ENCODE measurements at regions not wholly inside any gene's neighbourhood (a gene's known extent, or its start where the extent isn't known, plus 50 kb on each side); places are given as distances from the start of the nearest gene placed in this dataset.

DNA sequence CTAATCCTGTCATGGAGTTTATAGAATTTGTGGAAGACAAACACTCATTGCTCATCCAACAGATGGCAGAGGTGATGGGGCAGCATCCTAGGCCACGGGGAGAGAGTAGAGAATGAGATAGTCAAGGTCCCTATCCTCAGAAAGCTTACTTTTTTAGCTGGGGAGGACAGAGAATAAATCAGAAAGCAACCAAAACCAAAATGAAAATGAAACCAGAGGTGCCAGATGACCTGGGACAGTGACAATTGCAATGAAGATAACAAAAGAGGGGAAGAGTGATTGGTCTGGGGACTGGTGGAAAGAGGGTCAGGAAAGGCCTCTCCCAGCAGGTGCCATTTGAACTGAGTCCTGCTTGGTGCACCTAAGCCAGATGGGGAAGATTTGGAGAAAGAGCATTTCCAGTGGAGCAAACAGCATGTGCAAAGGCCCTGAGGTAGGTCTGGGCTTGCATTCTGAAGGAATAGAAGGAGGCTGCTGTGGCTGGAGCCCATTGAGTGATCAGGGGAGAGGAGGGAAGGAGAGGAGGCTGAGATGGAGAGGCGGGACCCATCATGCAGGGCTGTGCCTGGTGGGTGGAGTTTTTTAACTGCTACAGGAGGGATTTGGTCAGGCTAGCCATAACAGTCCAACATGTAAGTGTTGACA, 164.1 kb downstream of the RPS24 start:
- Histone ChIP-seq H2AFZ (ENCODE audit: low read depth, low read length, poor library complexity, severe bottlenecking) (no peak overlapping the region), H3K9me2 (ENCODE audit: insufficient read depth) (no peaks in the 10 kb centered on the region), H4K20me1 (ENCODE audit: insufficient read depth) (no peaks in the 10 kb centered on the region), H3K9me3 (ENCODE audit: control insufficient read depth in 1 of 2, insufficient read depth in 1 of 2, low read depth in 1 of 2, low read length in 2 of 2) (0 out of 4 replicates have a peak, but pooled peaks cover 0 to 7% of the 10 kb centered on the region in 2 experiments), H3K9ac (ENCODE audit: low read length) (no peak overlapping the region), H3K4me1 (ENCODE audit: control insufficient read depth in 1 of 2, insufficient read depth in 2 of 2, low read length in 2 of 2) (peaks cover 0 to 9% of the 10 kb centered on the region in 2 experiments; a peak in 1 of 4 replicates), H3K27ac (ENCODE audit: low read depth, low read length) (no peak overlapping the region), H3K4me2 (ENCODE audit: low read length) (no peak overlapping the region), H3K79me2 (ENCODE audit: insufficient read depth, low read length) (no peaks in the 10 kb centered on the region), H3K27me3 (ENCODE audit: insufficient read depth, low read length) (peaks cover 29% of the 10 kb centered on the region), H3K36me3 (ENCODE audit: control insufficient read depth in 1 of 2, insufficient read depth in 2 of 2, low read length in 2 of 2) (no peaks in the 10 kb centered on the region), H3K4me3 (replicated peaks in 1 of 2; ENCODE audit: low read depth in 1 of 2, low read length in 2 of 2) (no peak overlapping the region)
- DNase-seq (ENCODE audit: low read depth, low spot score) (no peak), ATAC-seq (no peak)
- BruUV-seq (replicated peaks): no TSS peak
- RAD21 ChIA-PET (ENCODE audit: low non-redundant PET in 1 of 2, low total read pairs in 2 of 2, uncharacterized antibody in 2 of 2, unreplicated experiment in 2 of 2): no interaction called here
- no peak for TF ChIP-seq SIN3A (IDR thresholded peaks at IDR 0.05; ENCODE audit: low read depth)
- intact Hi-C loops (cut with micrococcal nuclease): no loop called here
- CTCF ChIA-PET: no interaction called here
- POLR2A ChIA-PET: no interaction called here

DNA sequence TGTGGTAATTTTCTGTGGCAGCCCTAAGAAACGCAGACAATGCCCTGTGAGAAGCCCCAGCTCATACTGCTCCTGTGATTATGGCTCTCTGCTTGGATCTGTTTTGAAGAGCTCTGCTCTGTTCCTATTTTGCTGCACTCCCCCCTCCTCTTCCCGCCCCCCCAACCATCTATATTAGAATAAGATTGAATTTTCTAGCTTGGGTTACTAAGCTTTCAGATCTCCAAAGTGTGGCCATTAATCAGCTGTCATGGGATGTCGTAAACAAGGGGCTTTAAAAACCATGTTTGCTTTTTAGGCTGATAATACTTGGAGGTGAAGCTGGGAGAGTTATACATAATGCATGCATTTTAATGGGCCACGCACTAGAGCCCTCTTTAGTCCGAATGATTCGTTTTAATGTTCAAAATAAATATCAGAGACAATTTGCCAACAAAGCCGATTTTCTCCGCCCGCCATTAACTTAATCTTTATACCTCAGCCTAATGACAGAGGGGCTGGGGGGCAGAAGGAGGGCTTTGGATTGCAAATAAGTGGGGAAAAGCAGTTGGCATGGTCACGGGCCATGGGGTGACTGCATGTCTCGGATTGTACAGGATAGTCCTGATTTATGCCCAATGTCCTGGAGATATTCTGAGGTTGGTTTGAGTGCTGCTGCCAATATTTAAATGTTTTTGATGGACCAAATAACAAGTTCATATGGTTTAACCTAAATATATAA, 165.5 kb downstream of the RPS24 start:
- Histone ChIP-seq H2AFZ (ENCODE audit: low read depth, low read length, poor library complexity, severe bottlenecking) (no peak overlapping the region), H3K27me3 (ENCODE audit: insufficient read depth, low read length) (peaks cover 29% of the 10 kb centered on the region), H3K4me1 (ENCODE audit: control insufficient read depth in 1 of 2, insufficient read depth in 2 of 2, low read length in 2 of 2) (peaks cover 0 to 6% of the 10 kb centered on the region in 2 experiments; a peak in 1 of 4 replicates), H3K4me3 (replicated peaks in 1 of 2; ENCODE audit: low read depth in 1 of 2, low read length in 2 of 2) (no peak overlapping the region), H3K79me2 (ENCODE audit: insufficient read depth, low read length) (no peaks in the 10 kb centered on the region), H3K27ac (ENCODE audit: low read depth, low read length) (no peak overlapping the region), H3K36me3 (ENCODE audit: control insufficient read depth in 1 of 2, insufficient read depth in 2 of 2, low read length in 2 of 2) (no peaks in the 10 kb centered on the region), H3K9me3 (ENCODE audit: control insufficient read depth in 1 of 2, insufficient read depth in 1 of 2, low read depth in 1 of 2, low read length in 2 of 2) (no peaks in the 10 kb centered on the region), H3K9me2 (ENCODE audit: insufficient read depth) (no peaks in the 10 kb centered on the region), H4K20me1 (ENCODE audit: insufficient read depth) (no peaks in the 10 kb centered on the region), H3K4me2 (ENCODE audit: low read length) (no peak overlapping the region), H3K9ac (ENCODE audit: low read length) (no peak overlapping the region)
- POLR2A ChIA-PET: no interaction called here
- no peak for ATAC-seq
- no peak for DNase-seq (ENCODE audit: low read depth, low spot score)
- CTCF ChIA-PET: no interaction called here
- BruUV-seq (replicated peaks): no TSS peak
- intact Hi-C loops (cut with micrococcal nuclease): no loop called here
- RAD21 ChIA-PET (ENCODE audit: low non-redundant PET in 1 of 2, low total read pairs in 2 of 2, uncharacterized antibody in 2 of 2, unreplicated experiment in 2 of 2): no interaction called here
- no peak for TF ChIP-seq SP1 (IDR thresholded peaks at IDR 0.05; ENCODE audit: low read depth)

Data from HCT116 (cell line).